ENCODE measurements at regions not wholly inside any gene's neighbourhood (a gene's known extent, or its start where the extent isn't known, plus 50 kb on each side); places are given as distances from the start of the nearest gene placed in this dataset.
"Not testable (repeated sequence)": the region's sequence is repeated elsewhere in the genome, so short reads cannot be mapped to it uniquely, and the experiment has no call there.

GRCh38 chr12:131239384-131240094 is 285.8 kb downstream of the ADGRD1 start:
- Histone ChIP-seq H3K4me3 (no peak overlapping the region), H3K27me3 (no peaks in the 10 kb centered on the region), H3K36me3 (no peaks in the 10 kb centered on the region), H3K4me1 (no peaks in the 10 kb centered on the region), H3K27ac (no peak overlapping the region), H3K9me3 (no peaks in the 10 kb centered on the region)
- TF ChIP-seq EP300 (IDR thresholded peaks at IDR 0.05) (no peak), POLR2AphosphoS5 (IDR thresholded peaks at IDR 0.05) (no peak), CTCF (IDR thresholded peaks at IDR 0.05) (no peak), POLR2A (IDR thresholded peaks at IDR 0.05) (no peak)
- intact Hi-C loops (cut with DNase I): no loop called here
- WGBS, 2 donors: 75 to 84% methylated on average over 7 of the region's 7 CpGs
- no peak for DNase-seq

GRCh38 chr12:131241517-131241916 is 287.8 kb downstream of the ADGRD1 start:
- no peak overlapping the region for H3K27ac ChIP-seq
- no peak overlapping the region for H3K4me3 ChIP-seq
- intact Hi-C loops (cut with DNase I): no loop called here
- no peaks in the 10 kb centered on the region for H3K4me1 ChIP-seq
- H3K36me3 ChIP-seq: no peaks in the 10 kb centered on the region
- peaks cover 0 to 13% (median 12%) of the 10 kb centered on the region in 3 donors for H3K27me3 ChIP-seq
- no peak for TF ChIP-seq POLR2A (IDR thresholded peaks at IDR 0.05)
- TF ChIP-seq POLR2AphosphoS5 (IDR thresholded peaks at IDR 0.05): no peak
- no peak for TF ChIP-seq CTCF (IDR thresholded peaks at IDR 0.05)
- TF ChIP-seq EP300 (IDR thresholded peaks at IDR 0.05): no peak
- no peak for DNase-seq
- H3K9me3 ChIP-seq: no peaks in the 10 kb centered on the region

GRCh38 chr12:131242741-131243496 is 289.2 kb downstream of the ADGRD1 start:
- 92 to 93% methylated on average over 5 of the region's 5 CpGs for WGBS, 2 donors
- Histone ChIP-seq H3K4me1 (no peaks in the 10 kb centered on the region), H3K4me3 (no peak overlapping the region), H3K9me3 (no peaks in the 10 kb centered on the region), H3K27ac (no peak overlapping the region), H3K27me3 (peaks cover 0 to 13% (median 12%) of the 10 kb centered on the region in 3 donors), H3K36me3 (no peaks in the 10 kb centered on the region)
- intact Hi-C loops (cut with DNase I): no loop called here
- TF ChIP-seq POLR2A (IDR thresholded peaks at IDR 0.05): no peak
- no peak for DNase-seq

- H3K4me1 ChIP-seq; H3K36me3 ChIP-seq; H3K27ac ChIP-seq; DNase-seq; H3K4me3 ChIP-seq; intact Hi-C loops (cut with DNase I); H3K9me3 ChIP-seq: not testable (repeated sequence)
- 79 to 81% methylated on average over 9 of the region's 15 CpGs for WGBS, 2 donors
- H3K27me3 ChIP-seq: peaks cover 0 to 13% (median 12%) of the 10 kb centered on the region in 3 donors
Measured at GRCh38 chr12:131244157-131244688, 290.5 kb downstream of the ADGRD1 start.

- DNase-seq; H3K36me3 ChIP-seq; H3K9me3 ChIP-seq; H3K4me1 ChIP-seq; H3K27ac ChIP-seq; H3K4me3 ChIP-seq; intact Hi-C loops (cut with DNase I): not testable (repeated sequence)
- 73 to 81% methylated on average over 8 of the region's 8 CpGs for WGBS, 2 donors
- H3K27me3 ChIP-seq: peaks cover 0 to 13% (median 12%) of the 10 kb centered on the region in 3 donors
Measured at GRCh38 chr12:131245161-131245560, 291.5 kb downstream of the ADGRD1 start.

GRCh38 chr12:131245564-131246355 is 292.1 kb downstream of the ADGRD1 start:
- Histone ChIP-seq H3K27ac (no peak overlapping the region), H3K4me1 (no peaks in the 10 kb centered on the region), H3K36me3 (no peaks in the 10 kb centered on the region), H3K27me3 (peaks cover 0 to 13% (median 12%) of the 10 kb centered on the region in 3 donors), H3K4me3 (no peak overlapping the region), H3K9me3 (no peaks in the 10 kb centered on the region)
- WGBS, 2 donors: 88 to 92% methylated on average over 14 of the region's 14 CpGs
- TF ChIP-seq CTCF (IDR thresholded peaks at IDR 0.05): no peak
- TF ChIP-seq POLR2AphosphoS5 (IDR thresholded peaks at IDR 0.05): no peak
- intact Hi-C loops (cut with DNase I): no loop called here
- no peak for DNase-seq

GRCh38 chr12:131247026-131247725 is 293.5 kb downstream of the ADGRD1 start:
- H3K9me3 ChIP-seq; H3K36me3 ChIP-seq; H3K27ac ChIP-seq; H3K4me1 ChIP-seq; H3K4me3 ChIP-seq; intact Hi-C loops (cut with DNase I); DNase-seq: not testable (repeated sequence)
- peaks cover 0 to 16% (median 13%) of the 10 kb centered on the region in 3 donors for H3K27me3 ChIP-seq
- 50 to 67% methylated on average over 15 of the region's 15 CpGs for WGBS, 2 donors

- H3K27me3 ChIP-seq: peaks cover 0 to 16% (median 13%) of the 10 kb centered on the region in 3 donors
- H3K36me3 ChIP-seq; DNase-seq; H3K4me1 ChIP-seq; H3K9me3 ChIP-seq; intact Hi-C loops (cut with DNase I); H3K27ac ChIP-seq; H3K4me3 ChIP-seq: not testable (repeated sequence)
- whole genome bisulfite sequencing, 2 donors: 65 to 74% methylated on average over 6 of the region's 6 CpGs
Measured at GRCh38 chr12:131247875-131248274, 294.2 kb downstream of the ADGRD1 start.
